ENCODE measurements at regions not wholly inside any gene's neighbourhood (a gene's known extent, or its start where the extent isn't known, plus 50 kb on each side); places are given as distances from the start of the nearest gene placed in this dataset.

DNA sequence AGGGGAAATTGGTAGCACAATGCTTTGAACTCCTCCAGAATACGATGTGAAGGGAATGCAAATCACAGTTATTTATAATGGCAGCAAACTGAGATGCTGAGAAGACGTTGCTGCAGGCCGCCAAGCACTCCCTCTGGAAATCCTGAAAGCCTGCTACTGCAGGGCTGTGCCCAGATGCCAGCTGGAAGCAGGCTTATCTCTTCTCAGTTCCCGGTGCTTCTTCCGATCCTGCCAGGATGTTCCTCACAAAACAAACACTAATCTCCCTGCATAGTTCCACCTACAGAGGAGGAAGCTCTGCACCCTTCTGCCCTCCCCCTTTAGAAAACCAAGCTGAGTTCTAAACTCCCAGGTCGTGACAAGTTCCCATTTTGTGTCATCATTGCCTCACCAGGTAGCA is 201.7 kb upstream of the BCL6 start:
- TF ChIP-seq, protein P1, sequence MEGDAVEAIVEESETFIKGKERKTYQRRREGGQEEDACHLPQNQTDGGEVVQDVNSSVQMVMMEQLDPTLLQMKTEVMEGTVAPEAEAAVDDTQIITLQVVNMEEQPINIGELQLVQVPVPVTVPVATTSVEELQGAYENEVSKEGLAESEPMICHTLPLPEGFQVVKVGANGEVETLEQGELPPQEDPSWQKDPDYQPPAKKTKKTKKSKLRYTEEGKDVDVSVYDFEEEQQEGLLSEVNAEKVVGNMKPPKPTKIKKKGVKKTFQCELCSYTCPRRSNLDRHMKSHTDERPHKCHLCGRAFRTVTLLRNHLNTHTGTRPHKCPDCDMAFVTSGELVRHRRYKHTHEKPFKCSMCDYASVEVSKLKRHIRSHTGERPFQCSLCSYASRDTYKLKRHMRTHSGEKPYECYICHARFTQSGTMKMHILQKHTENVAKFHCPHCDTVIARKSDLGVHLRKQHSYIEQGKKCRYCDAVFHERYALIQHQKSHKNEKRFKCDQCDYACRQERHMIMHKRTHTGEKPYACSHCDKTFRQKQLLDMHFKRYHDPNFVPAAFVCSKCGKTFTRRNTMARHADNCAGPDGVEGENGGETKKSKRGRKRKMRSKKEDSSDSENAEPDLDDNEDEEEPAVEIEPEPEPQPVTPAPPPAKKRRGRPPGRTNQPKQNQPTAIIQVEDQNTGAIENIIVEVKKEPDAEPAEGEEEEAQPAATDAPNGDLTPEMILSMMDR (IDR thresholded peaks at IDR 0.05), result no peak
- no peak for TF ChIP-seq SIN3A (IDR thresholded peaks at IDR 0.05; ENCODE audit: borderline replicate concordance, insufficient read depth, low read depth, low read length)
- TF ChIP-seq, protein P2, sequence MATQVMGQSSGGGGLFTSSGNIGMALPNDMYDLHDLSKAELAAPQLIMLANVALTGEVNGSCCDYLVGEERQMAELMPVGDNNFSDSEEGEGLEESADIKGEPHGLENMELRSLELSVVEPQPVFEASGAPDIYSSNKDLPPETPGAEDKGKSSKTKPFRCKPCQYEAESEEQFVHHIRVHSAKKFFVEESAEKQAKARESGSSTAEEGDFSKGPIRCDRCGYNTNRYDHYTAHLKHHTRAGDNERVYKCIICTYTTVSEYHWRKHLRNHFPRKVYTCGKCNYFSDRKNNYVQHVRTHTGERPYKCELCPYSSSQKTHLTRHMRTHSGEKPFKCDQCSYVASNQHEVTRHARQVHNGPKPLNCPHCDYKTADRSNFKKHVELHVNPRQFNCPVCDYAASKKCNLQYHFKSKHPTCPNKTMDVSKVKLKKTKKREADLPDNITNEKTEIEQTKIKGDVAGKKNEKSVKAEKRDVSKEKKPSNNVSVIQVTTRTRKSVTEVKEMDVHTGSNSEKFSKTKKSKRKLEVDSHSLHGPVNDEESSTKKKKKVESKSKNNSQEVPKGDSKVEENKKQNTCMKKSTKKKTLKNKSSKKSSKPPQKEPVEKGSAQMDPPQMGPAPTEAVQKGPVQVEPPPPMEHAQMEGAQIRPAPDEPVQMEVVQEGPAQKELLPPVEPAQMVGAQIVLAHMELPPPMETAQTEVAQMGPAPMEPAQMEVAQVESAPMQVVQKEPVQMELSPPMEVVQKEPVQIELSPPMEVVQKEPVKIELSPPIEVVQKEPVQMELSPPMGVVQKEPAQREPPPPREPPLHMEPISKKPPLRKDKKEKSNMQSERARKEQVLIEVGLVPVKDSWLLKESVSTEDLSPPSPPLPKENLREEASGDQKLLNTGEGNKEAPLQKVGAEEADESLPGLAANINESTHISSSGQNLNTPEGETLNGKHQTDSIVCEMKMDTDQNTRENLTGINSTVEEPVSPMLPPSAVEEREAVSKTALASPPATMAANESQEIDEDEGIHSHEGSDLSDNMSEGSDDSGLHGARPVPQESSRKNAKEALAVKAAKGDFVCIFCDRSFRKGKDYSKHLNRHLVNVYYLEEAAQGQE (IDR thresholded peaks at IDR 0.05; ENCODE audit: insufficient read depth in 1 of 2, low read depth in 2 of 2, low read length in 1 of 2), result no peak
- TF ChIP-seq POLR2AphosphoS5 (IDR thresholded peaks at IDR 0.05; ENCODE audit: low read depth, low read length), result no peak

Data from Panc1 (cell line).